OCI-LY7 (cell line): ENCODE measurements at regions not wholly inside any gene's neighbourhood (a gene's known extent, or its start where the extent isn't known, plus 50 kb on each side); places are given as distances from the start of the nearest gene placed in this dataset.

Experiments
- CTCF ChIP-seq: fragments of 200-600 bp; sonication (generic); conservative IDR thresholded peaks from 2 replicates; pipeline ENCODE4 v1.5.1; 2014; ENCODE audit warnings: mild to moderate bottlenecking, antibody characterized with exemption, low read length, moderate library complexity, mixed read lengths
- EZH2phosphoT487 ChIP-seq: fragments of 200-600 bp; sonication (generic); IDR thresholded peaks from 2 replicates; pipeline ENCODE4 v1.6.1; 2018; ENCODE audit warnings: low read depth, borderline replicate concordance, mild to moderate bottlenecking, mixed run types, antibody characterized with exemption, low read length, moderate library complexity, mixed read lengths

DNA sequence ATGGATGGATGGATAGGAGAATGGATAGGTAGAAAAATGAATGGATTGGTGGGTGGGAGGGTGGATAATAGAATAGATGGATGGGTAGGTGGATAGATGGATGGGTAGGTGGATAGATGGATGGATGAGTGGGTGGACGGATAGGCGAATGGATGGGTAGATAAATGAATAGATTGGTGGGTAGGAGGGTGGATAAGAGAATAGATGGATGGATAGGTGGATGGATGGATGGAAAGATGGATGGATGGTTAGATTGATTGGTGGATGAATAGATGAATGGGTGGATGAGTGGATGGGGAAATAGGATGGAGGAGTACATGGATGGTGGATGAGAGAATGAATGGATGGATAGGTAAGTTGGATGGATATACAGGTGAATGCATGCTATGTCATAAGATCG is 110.5 kb downstream of the CEBPB start:
- TF ChIP-seq CTCF: no peak
- TF ChIP-seq EZH2phosphoT487: no peak
